H1 (cell line): ENCODE measurements at regions not wholly inside any gene's neighbourhood (a gene's known extent, or its start where the extent isn't known, plus 50 kb on each side); places are given as distances from the start of the nearest gene placed in this dataset.

Experiments used
- CTCF ChIA-PET: fragments of 300-600 bp; sonication (Branson Sonifier 250); formaldehyde crosslinking; loops from one replicate; lab custom pipeline; 2021; ENCODE audit not compliant: partially characterized antibody; lab: Charles Lee
- POLR2A ChIA-PET: fragments of 300-600 bp; sonication (Branson Sonifier 250); formaldehyde crosslinking; loops from one replicate; lab custom pipeline; 2021; ENCODE audit warnings: inconsistent platforms; ENCODE audit not compliant: partially characterized antibody; lab: Charles Lee
- DNase-seq, 2 experiments: peaks; one replicate each; pipeline versions ENCODE4 v3.0.0 to v3.0.0-alpha.2; 2010 to 2022; ENCODE audit warnings: low spot score in 2 of 2, low read depth in 1 of 2, mixed read lengths in 1 of 2
- FAIRE-seq: peaks from 2 replicates; lab custom pipeline; 2011; peaks lifted over from hg19 to GRCh38; lab: Jason Lieb, UNC
- H2AFZ ChIP-seq: 2 replicates; pipeline ENCODE4 v1.8.1; 2012; ENCODE audit warnings: low read length, inconsistent platforms
- H2AK5ac ChIP-seq: 2 replicates; pipeline ENCODE4 v1.6.1; 2013; ENCODE audit warnings: low read depth, low read length
- H2BK120ac ChIP-seq: replicated peaks from 2 replicates; pipeline ENCODE3; 2013; ENCODE audit warnings: low read depth, low read length, inconsistent platforms
- H2BK12ac ChIP-seq: 2 replicates; pipeline ENCODE4 v1.6.1; 2013; ENCODE audit warnings: low read depth, low read length
- H2BK15ac ChIP-seq: 2 replicates; pipeline ENCODE4 v1.6.1; 2013; ENCODE audit warnings: low read length
- H2BK20ac ChIP-seq: 2 replicates; pipeline ENCODE4 v1.6.1; 2013; ENCODE audit warnings: low read length
- H2BK5ac ChIP-seq: 2 replicates; pipeline ENCODE4 v1.6.1; 2013; ENCODE audit warnings: low read depth, low read length
- H3K14ac ChIP-seq: 2 replicates; pipeline ENCODE4 v1.6.1; 2013; ENCODE audit warnings: inconsistent platforms; ENCODE audit not compliant: insufficient read length
- H3K18ac ChIP-seq: 2 replicates; pipeline ENCODE4 v1.6.1; 2013; ENCODE audit warnings: low read length; ENCODE audit errors: extremely low read depth
- H3K23ac ChIP-seq: 2 replicates; pipeline ENCODE4 v1.6.1; 2013; ENCODE audit warnings: inconsistent platforms; ENCODE audit not compliant: insufficient read length
- H3K23me2 ChIP-seq: 2 replicates; pipeline ENCODE4 v1.6.1; 2013; ENCODE audit warnings: low read depth, low read length
- H3K27ac ChIP-seq: 2 replicates; pipeline ENCODE4 v1.6.1; 2011; ENCODE audit warnings: low read depth, low read length, inconsistent platforms
- H3K27me3 ChIP-seq, 4 experiments: replicated peaks in 1 of 4; 1 replicate in 1 of 4; 2 replicates in 3 of 4; pipeline versions ENCODE4 v1.6.1 to v1.8.1; 2011 to 2013; ENCODE audit warnings: low read length in 3 of 4, mild to moderate bottlenecking in 3 of 4, inconsistent platforms in 2 of 4, mixed read lengths in 2 of 4, moderate library complexity in 1 of 4; ENCODE audit not compliant: control insufficient read depth in 3 of 4, insufficient read depth in 3 of 4; ENCODE audit errors: extremely low read depth in 1 of 4
- H3K36me3 ChIP-seq, 4 experiments: 2 replicates each; pipeline versions ENCODE4 v1.6.1 to v1.8.1; 2011 to 2013; ENCODE audit warnings: mild to moderate bottlenecking in 4 of 4, low read length in 3 of 4, moderate library complexity in 2 of 4, control low read depth in 1 of 4, inconsistent platforms in 1 of 4; ENCODE audit not compliant: insufficient read depth in 4 of 4, control insufficient read depth in 2 of 4
- H3K4ac ChIP-seq: replicated peaks from 2 replicates; pipeline ENCODE3; 2013; ENCODE audit warnings: low read length, low read depth, mixed read lengths, inconsistent platforms; ENCODE audit not compliant: insufficient read length
- H3K4me1 ChIP-seq, 4 experiments: replicated peaks in 1 of 4; 1 replicate in 1 of 4; 2 replicates in 3 of 4; pipeline versions ENCODE4 v1.6.1 to v1.8.1; 2011 to 2013; ENCODE audit warnings: low read length in 3 of 4, inconsistent platforms in 2 of 4, mixed read lengths in 1 of 4; ENCODE audit not compliant: insufficient read depth in 4 of 4, control insufficient read depth in 3 of 4
- H3K4me2 ChIP-seq, 2 experiments: 2 replicates each; pipeline versions ENCODE4 v1.6.1 to v1.8.1; 2011 to 2013; ENCODE audit warnings: low read depth in 2 of 2, low read length in 2 of 2, control low read depth in 1 of 2, inconsistent platforms in 1 of 2, mild to moderate bottlenecking in 1 of 2; ENCODE audit not compliant: insufficient read depth in 1 of 2
- H3K4me3 ChIP-seq, 4 experiments: fragments of 200-600, 300-600 bp in 1 of 4; sonication (generic), shearing (Covaris generic), sonication (Bioruptor Twin) in 1 of 4; 2 replicates each; pipeline versions ENCODE4 v1.5.1 to v1.8.1; 2011 to 2016; ENCODE audit warnings: low read length in 4 of 4, low read depth in 3 of 4, control low read depth in 2 of 4, inconsistent platforms in 2 of 4, mild to moderate bottlenecking in 2 of 4, mixed read lengths in 1 of 4, moderate library complexity in 1 of 4; ENCODE audit not compliant: insufficient read depth in 2 of 4; ENCODE audit errors: extremely low read depth in 1 of 4
- H3K56ac ChIP-seq: replicated peaks from 2 replicates; pipeline ENCODE3; 2013; ENCODE audit warnings: low read depth, mild to moderate bottlenecking, mixed read lengths, low read length, inconsistent platforms; ENCODE audit not compliant: insufficient read length
- H3K79me1 ChIP-seq: 2 replicates; pipeline ENCODE4 v1.6.1; 2013; ENCODE audit warnings: low read depth, low read length, control low read depth
- H3K79me2 ChIP-seq, 2 experiments: 2 replicates each; pipeline versions ENCODE4 v1.6.1 to v1.8.1; 2012 to 2013; ENCODE audit warnings: low read length in 2 of 2, mild to moderate bottlenecking in 2 of 2, inconsistent platforms in 1 of 2; ENCODE audit not compliant: insufficient read depth in 2 of 2, control insufficient read depth in 1 of 2
- H3K9ac ChIP-seq, 4 experiments: replicated peaks in 1 of 4; 1 replicate in 1 of 4; 2 replicates in 3 of 4; pipeline versions ENCODE4 v1.6.1 to v1.8.1; 2011 to 2013; ENCODE audit warnings: low read depth in 3 of 4, low read length in 3 of 4, control low read depth in 2 of 4, mild to moderate bottlenecking in 2 of 4, moderate library complexity in 2 of 4, inconsistent platforms in 1 of 4; ENCODE audit errors: extremely low read depth in 1 of 4
- H3K9me3 ChIP-seq, 2 experiments: 2 replicates each; pipeline versions ENCODE4 v1.6.1 to v1.8.1; 2012 to 2013; ENCODE audit warnings: mild to moderate bottlenecking in 2 of 2, moderate library complexity in 2 of 2, control low read depth in 1 of 2, inconsistent platforms in 1 of 2, low read depth in 1 of 2, low read length in 1 of 2, mixed read lengths in 1 of 2; ENCODE audit not compliant: insufficient read depth in 2 of 2
- H4K20me1 ChIP-seq, 2 experiments: replicated peaks in 1 of 2; 2 replicates each; pipeline versions ENCODE3 to v1.8.1; 2011 to 2013; ENCODE audit warnings: inconsistent platforms in 2 of 2, low read length in 2 of 2, mild to moderate bottlenecking in 1 of 2; ENCODE audit not compliant: insufficient read depth in 2 of 2, control insufficient read depth in 1 of 2
- H4K5ac ChIP-seq: 2 replicates; pipeline ENCODE4 v1.6.1; 2013; ENCODE audit warnings: low read length, low read depth, mixed read lengths, inconsistent platforms; ENCODE audit not compliant: insufficient read length
- H4K8ac ChIP-seq: 2 replicates; pipeline ENCODE4 v1.8.0; 2013; ENCODE audit warnings: mild to moderate bottlenecking, moderate library complexity, low read length, inconsistent platforms; ENCODE audit not compliant: insufficient read depth; ENCODE audit errors: extremely low read depth
- H4K91ac ChIP-seq: replicated peaks from 2 replicates; pipeline ENCODE3; 2013; ENCODE audit warnings: low read length, mixed read lengths, inconsistent platforms; ENCODE audit not compliant: insufficient read length
- GABPA ChIP-seq: IDR thresholded peaks from 2 replicates; pipeline ENCODE4 v1.6.1; 2011; ENCODE audit warnings: mild to moderate bottlenecking, low read length, moderate library complexity, borderline replicate concordance; ENCODE audit not compliant: insufficient read depth
- RBBP5 ChIP-seq: IDR thresholded peaks from 2 replicates; pipeline ENCODE4 v1.7.1; 2012; ENCODE audit warnings: low read depth, mild to moderate bottlenecking, inconsistent platforms, low read length, moderate library complexity, borderline replicate concordance
- WGBS, 2 experiments: shearing (Covaris generic) in 1 of 2; methylation state at CpG; one replicate each; pipeline versions ENCODE4 v1.1.6 to v1.1.7; 2013 to 2015; ENCODE audit warnings: low lambda C conversion rate in 2 of 2, mixed read lengths in 2 of 2, inconsistent platforms in 1 of 2, low coverage in 1 of 2, missing lambda C conversion rate in 1 of 2; ENCODE audit not compliant: insufficient replicate concordance in 2 of 2, insufficient coverage in 1 of 2, insufficient read length in 1 of 2; ENCODE audit errors: extremely low coverage in 1 of 2, missing lambda C conversion rate in 1 of 2; 5-methylcytosine and 5-hydroxymethylcytosine counted together
- TF ChIP-seq, protein P1 (sequence below): IDR thresholded peaks from 2 replicates; pipeline ENCODE4 v1.6.1; 2011; ENCODE audit warnings: low read depth, mild to moderate bottlenecking, low read length; ENCODE audit not compliant: insufficient read depth

DNA sequence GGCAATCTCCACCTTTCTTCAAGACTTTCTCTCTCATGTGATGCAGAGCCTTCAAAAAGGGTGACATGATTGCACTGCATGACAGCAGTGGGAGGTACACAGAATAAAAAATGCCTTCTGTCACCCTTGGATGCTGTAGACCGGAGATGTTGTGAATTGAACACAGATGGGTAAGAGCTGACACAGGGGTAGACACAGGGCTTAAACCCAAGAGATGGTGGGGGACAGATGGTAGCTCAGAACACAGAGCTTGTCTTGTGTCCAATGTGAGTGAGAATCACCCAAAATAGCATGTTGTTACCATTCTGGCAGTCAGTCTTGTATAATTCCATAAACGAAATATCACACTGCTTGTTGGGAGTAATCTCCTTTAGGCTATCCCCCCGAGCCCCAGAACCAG is 69.9 kb downstream of the JRKL start:
- no peaks in the 10 kb centered on the region for H4K20me1 ChIP-seq
- H4K8ac ChIP-seq = no peak overlapping the region
- FAIRE-seq = no peak
- TF ChIP-seq RBBP5 (no peak), GABPA (no peak)
- TF ChIP-seq, protein P1, sequence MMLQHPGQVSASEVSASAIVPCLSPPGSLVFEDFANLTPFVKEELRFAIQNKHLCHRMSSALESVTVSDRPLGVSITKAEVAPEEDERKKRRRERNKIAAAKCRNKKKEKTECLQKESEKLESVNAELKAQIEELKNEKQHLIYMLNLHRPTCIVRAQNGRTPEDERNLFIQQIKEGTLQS = no peak
- TF ChIP-seq, all 59 proteins: peak for 0
- no peak overlapping the region for H2BK12ac ChIP-seq
- H4K91ac ChIP-seq = no peak overlapping the region
- H2BK15ac ChIP-seq = no peak overlapping the region
- POLR2A ChIA-PET = no interaction called here
- H3K23ac ChIP-seq = no peak overlapping the region
- H3K23me2 ChIP-seq = no peaks in the 10 kb centered on the region
- H2BK120ac ChIP-seq = no peak overlapping the region
- no peak overlapping the region for H2AK5ac ChIP-seq
- H3K27ac ChIP-seq = no peak overlapping the region
- H3K36me3 ChIP-seq = no peaks in the 10 kb centered on the region; a peak in 2 of 8 replicates
- no peak overlapping the region for H4K5ac ChIP-seq
- no peaks in the 10 kb centered on the region for H3K79me1 ChIP-seq
- H3K18ac ChIP-seq = no peak overlapping the region
- no peak for DNase-seq
- H3K4ac ChIP-seq = no peak overlapping the region
- H3K56ac ChIP-seq = no peak overlapping the region
- 88% methylated on average over 3 of the region's 3 CpGs; no CpG with 5 or more reads in 1 of the 2 experiments for WGBS, 2 experiments
- peaks cover 0 to 2% (median 0%) of the 10 kb centered on the region in 4 experiments; a peak in 1 of 7 replicates for H3K27me3 ChIP-seq
- H2BK20ac ChIP-seq = no peak overlapping the region
- no peaks in the 10 kb centered on the region for H3K79me2 ChIP-seq
- no peak overlapping the region for H3K9ac ChIP-seq
- no peak overlapping the region for H2AFZ ChIP-seq
- H3K4me3 ChIP-seq = no peak overlapping the region
- CTCF ChIA-PET = no interaction called here
- no peak overlapping the region for H3K14ac ChIP-seq
- H3K9me3 ChIP-seq = peaks cover 0 to 4% of the 10 kb centered on the region in 2 experiments; a peak in 2 of 4 replicates
- H3K4me1 ChIP-seq = peaks cover 0 to 3% (median 0%) of the 10 kb centered on the region in 4 experiments; a peak in 2 of 7 replicates
- no peak overlapping the region for H2BK5ac ChIP-seq
- H3K4me2 ChIP-seq = no peak overlapping the region
